ENCODE measurements at regions not wholly inside any gene's neighbourhood (a gene's known extent, or its start where the extent isn't known, plus 50 kb on each side); places are given as distances from the start of the nearest gene placed in this dataset.

DNA sequence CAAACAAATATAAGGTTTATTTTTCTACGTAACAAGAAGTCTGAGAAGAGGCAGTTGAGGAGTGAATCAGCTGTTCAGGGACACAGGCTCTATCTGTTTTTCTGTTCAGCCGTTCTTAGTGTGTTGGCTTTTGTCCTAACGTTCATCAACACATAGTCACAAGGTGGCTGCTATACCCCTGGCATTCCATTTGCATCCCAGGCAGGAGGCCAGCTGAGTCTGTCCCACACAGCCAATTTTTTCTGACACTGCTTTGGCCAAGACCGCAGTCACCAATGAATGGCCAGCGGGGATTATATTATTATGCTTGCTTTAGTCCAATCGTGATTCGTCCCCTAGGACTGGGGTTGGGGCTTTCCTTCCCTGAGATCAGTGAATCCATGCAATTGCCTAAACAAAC, 143.4 kb upstream of the CHST15 start:
- Mint-ChIP-seq H3K27ac (no peak overlapping the region), H3K36me3 (no peaks in the 10 kb centered on the region), H3K9me3 (peaks cover 0 to 3% of the 10 kb centered on the region in 2 donors)
- no peak for DNase-seq (ENCODE audit: low spot score in 2 of 2)
- no peak for ATAC-seq

DNA sequence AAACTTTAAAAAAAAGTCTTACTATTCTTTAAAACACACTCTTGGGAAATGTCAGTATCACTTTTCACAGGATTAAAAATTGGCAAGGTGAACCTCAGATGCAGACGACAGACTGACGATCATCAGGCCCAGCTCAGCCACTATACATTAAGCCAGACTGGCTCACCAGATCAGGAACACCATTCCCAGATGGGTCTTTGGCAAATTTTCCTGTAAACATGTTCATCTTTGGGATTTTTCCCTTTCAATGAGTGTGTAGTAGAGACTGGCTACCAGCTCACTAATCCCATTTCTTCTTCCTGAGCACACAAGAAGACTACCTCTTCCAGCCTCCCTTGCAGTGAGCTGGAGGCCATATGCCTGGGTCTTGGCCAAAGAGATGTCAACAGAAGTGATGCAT, 142.7 kb upstream of the CHST15 start:
- no peak for ATAC-seq
- no peak overlapping the region for H3K27ac Mint-ChIP-seq

DNA sequence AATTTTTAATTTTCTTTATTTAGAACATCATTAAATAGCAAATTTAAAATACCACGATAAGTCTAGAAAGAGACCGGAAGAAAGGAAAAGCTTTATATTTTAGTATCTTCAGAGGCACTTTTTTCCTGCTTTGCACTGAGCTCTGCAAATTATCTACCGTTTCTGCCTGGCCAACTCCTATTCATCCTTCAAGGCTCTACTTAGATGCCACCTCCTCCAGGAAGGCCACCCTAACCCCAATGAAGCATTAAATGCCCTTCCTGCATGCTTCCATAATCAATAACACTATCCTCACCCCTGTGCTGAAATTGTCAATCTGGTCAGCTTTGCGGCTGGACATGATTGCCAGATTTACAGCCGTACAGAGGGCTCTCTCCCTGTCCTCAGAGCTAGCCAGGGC, 141.8 kb upstream of the CHST15 start:
- Mint-ChIP-seq H3K27ac (no peak overlapping the region), H3K9me3 (peaks cover 0 to 3% of the 10 kb centered on the region in 2 donors), H3K36me3 (no peaks in the 10 kb centered on the region)
- DNase-seq (ENCODE audit: low spot score in 2 of 2) (no peak), ATAC-seq (no peak)

More for the DNA sequence above, 142.7 kb upstream of the CHST15 start:
- H3K36me3 Mint-ChIP-seq, result no peaks in the 10 kb centered on the region
- no peak for DNase-seq (ENCODE audit: low spot score in 2 of 2)
- H3K9me3 Mint-ChIP-seq, result peaks cover 0 to 3% of the 10 kb centered on the region in 2 donors

DNA sequence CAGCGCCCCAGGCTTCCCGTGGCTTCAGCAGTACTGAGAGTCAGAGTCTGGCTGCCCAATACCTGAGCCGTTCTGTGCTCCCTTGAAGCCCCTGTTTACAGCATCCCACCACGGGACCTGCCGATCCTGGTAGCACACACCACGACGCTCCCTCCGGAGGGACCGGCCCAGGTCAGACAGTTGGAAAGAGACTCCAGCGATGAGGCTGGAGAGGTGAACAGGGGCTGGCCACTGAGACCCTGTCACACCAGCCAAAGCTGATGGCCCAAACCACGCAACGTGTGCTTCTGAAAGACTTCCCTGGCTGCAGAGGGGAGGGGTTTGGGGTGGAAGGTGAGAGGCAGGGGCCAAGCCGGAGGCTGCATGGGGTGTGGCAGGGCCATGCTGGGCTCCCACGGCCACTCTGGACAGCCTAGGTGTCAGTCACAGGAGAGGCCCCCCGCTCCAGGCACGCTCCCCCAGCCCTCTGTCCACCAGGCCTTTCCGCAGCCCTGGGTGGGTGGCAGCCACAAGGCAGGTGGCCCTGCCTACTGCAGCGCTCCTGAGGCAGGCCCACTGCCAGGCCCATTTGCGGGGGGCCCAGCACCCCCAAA, 140.2 kb upstream of the CHST15 start:
- Mint-ChIP-seq H3K27ac (no peak overlapping the region), H3K9me3 (peaks cover 8 to 11% of the 10 kb centered on the region in 2 donors), H3K36me3 (no peaks in the 10 kb centered on the region)
- DNase-seq (ENCODE audit: low spot score in 2 of 2) (no peak), ATAC-seq (no peak)

DNA sequence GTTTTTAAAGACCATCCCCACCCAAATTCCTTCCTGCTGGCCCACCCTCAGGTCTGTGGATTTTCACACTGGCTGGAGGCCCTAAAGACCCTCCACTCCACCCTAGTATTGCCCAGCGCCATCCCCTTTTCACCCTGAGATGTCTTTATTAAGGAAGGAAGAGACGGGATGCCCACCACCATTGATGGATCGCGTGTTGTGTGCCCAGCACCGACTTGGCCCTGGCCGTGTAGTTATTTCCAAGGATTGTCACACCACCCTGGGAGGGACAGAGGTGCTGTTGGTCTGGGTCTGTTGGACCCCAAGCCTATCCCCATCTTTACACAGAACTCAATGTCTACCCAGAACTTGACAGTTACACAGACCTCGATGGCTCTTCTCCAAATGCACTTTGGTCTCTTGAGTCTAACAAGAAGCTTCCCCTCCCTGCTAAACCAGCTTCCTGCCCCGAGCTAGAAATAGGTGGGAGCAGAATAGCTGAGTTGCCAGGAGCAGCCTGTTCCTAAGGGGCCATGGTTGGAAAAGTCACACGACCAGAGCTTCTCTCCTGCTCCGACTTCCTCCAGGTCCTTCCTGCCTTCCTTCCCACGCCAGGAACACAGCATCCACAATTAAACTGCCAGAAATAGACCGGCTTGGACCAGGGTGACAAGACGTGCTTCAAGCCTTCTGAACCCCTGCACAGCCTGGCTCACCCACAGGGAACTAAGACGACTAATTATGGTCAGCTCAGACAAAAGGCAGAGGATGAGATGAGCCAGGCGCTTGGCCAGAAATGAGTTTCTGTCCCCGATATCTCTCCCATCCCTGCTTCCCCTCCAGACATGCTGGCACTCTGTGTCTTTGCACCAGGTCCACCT, 139.5 kb upstream of the CHST15 start:
- H3K36me3 Mint-ChIP-seq, result no peaks in the 10 kb centered on the region
- peaks cover 8 to 11% of the 10 kb centered on the region in 2 donors for H3K9me3 Mint-ChIP-seq
- ATAC-seq (peak in 1 of 2 donors; percentile 14), DNase-seq (ENCODE audit: low spot score in 2 of 2) (no peak)
- no peak overlapping the region for H3K27ac Mint-ChIP-seq

- H3K9me3 Mint-ChIP-seq, result peaks cover 14 to 25% of the 10 kb centered on the region in 2 donors
- DNase-seq (ENCODE audit: low spot score in 2 of 2), result peak in 1 of 2 donors; percentile 60
Observed at GRCh38 chr10:124231168-124232155, 138.1 kb upstream of the CHST15 start.

GRCh38 chr10:124230635-124231167, 137.3 kb upstream of the CHST15 start:
- Mint-ChIP-seq H3K9me3 (peaks cover 12 to 26% of the 10 kb centered on the region in 2 donors), H3K27ac (peak overlapping the region; percentile 43 to 87), H3K36me3 (no peaks in the 10 kb centered on the region)
- DNase-seq (ENCODE audit: low spot score in 2 of 2) (no peak), ATAC-seq (no peak)

More at GRCh38 chr10:124231168-124232155, 138.1 kb upstream of the CHST15 start:
- no peaks in the 10 kb centered on the region for H3K36me3 Mint-ChIP-seq
- peak; percentile 78 to 85 for ATAC-seq
- peak overlapping the region; percentile 43 to 87 for H3K27ac Mint-ChIP-seq

DNA sequence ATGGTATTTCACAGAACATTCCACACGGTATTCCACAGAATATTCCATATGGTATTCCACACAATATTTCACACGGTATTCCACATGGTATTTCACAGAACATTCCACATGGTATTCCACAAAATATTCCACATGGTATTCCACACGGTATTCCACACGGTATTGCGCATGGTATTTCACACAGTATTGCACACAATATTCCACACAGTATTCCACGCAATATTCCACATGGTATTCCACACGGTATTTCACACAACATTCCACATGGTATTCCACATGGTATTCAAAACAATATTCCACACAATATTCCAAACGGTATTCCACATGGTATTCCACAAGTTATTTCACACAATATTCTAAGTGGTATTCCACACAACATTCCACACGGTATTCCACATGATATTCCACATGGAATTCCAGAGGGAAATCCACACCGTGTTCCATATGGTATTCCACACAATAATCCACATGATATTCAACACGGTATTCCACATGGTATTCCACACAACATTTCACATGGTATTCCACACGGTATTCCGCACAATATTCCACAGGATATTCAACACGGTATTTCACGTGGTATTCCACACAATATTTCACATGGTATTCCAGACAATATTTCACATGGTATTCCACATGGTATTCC, 136.7 kb upstream of the CHST15 start:
- peak overlapping the region; percentile 48 to 87 for H3K27ac Mint-ChIP-seq
- peaks cover 12 to 26% of the 10 kb centered on the region in 2 donors for H3K9me3 Mint-ChIP-seq

DNA sequence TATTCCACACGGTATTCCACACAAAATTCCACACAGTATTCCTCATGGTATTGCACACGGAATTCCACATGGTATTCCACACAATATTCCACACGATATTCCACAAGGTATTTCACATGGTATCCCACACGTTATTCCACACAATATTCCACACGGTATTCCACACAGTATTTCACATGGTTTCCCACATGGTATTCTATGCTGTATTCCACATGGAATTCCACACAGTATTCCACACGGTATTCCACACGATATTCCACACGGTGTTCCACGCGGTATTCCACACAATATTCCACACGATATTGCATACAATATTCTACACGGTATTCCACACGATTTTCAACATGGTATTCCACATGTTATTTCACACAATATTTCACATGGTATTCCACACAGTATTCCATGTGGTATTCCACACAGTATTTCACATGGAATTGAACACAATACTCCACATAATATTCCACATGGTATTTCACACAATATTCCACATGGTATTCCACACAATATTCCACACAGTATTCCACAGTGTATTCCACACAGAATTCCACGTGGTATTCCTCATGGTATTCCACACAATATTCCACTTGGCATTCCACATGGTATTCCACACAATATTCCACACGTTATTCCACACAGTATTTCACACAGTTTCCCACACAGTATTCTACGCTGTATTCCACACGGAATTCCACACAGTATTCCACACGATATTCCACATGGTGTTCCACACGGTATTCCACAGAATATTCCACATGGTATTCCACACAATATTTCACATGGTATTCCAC, 136.0 kb upstream of the CHST15 start:
- Mint-ChIP-seq H3K27ac (peak overlapping the region; percentile 48 to 63), H3K36me3 (no peaks in the 10 kb centered on the region), H3K9me3 (peaks cover 12 to 26% of the 10 kb centered on the region in 2 donors)
- ATAC-seq (no peak), DNase-seq (ENCODE audit: low spot score in 2 of 2) (no peak)

More for the DNA sequence above, 136.7 kb upstream of the CHST15 start:
- no peaks in the 10 kb centered on the region for H3K36me3 Mint-ChIP-seq
- DNase-seq (ENCODE audit: low spot score in 2 of 2) (no peak), ATAC-seq (no peak)

GRCh38 chr10:124228471-124228870, 135.1 kb upstream of the CHST15 start:
- ATAC-seq (no peak), DNase-seq (ENCODE audit: low spot score in 2 of 2) (no peak)
- no peaks in the 10 kb centered on the region for H3K36me3 Mint-ChIP-seq
- H3K9me3 Mint-ChIP-seq, result peaks cover 12 to 26% of the 10 kb centered on the region in 2 donors
- no peak overlapping the region for H3K27ac Mint-ChIP-seq

GRCh38 chr10:124227988-124228387, 134.6 kb upstream of the CHST15 start:
- DNase-seq (ENCODE audit: low spot score in 2 of 2), result no peak
- Mint-ChIP-seq H3K27ac (peak overlapping the region in 1 of 2 donors; percentile 86), H3K36me3 (no peaks in the 10 kb centered on the region), H3K9me3 (peaks cover 12 to 26% of the 10 kb centered on the region in 2 donors)
- ATAC-seq, result no peak

DNA sequence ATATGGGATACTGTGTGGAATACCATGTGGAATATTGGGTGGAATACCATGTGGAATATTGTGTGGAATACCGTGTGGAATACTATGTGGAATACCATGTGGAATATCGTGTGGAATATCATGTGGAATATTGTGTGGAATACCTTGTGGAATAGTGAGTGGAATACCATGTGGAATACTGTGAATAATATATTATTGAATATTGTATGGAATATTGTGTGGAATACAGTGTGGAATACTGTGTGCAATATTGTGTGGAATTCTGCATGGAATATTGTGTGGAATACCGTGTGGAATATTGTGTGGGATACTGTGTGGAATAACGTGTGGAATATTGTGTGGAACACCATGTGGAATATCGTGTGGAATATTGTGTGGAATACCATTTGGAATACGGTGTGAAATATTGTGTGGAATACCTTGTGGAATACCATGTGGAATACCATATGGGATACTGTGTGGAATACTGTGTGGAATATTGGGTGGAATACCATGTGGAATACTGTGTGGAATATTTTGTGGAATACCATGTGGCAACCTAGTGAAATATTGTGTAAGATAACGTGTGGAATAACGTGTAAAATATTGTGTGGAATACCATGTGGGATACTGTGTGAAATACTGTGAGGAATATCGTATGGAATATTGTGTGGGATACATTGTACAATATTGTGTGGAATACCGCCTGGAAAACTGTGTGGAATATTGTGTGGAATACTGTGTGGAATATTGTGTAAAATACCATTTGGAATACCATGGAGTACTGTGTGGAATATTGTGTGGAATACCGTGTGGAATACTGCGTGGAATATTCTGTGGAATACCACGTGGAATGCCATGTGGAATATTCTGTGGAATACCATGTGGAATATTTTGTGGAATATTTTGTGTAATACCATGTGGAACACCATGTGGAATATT, 133.9 kb upstream of the CHST15 start:
- peaks cover 12 to 26% of the 10 kb centered on the region in 2 donors for H3K9me3 Mint-ChIP-seq
- ATAC-seq (no peak), DNase-seq (ENCODE audit: low spot score in 2 of 2) (no peak)
- no peaks in the 10 kb centered on the region for H3K36me3 Mint-ChIP-seq
- peak overlapping the region in 1 of 2 donors; percentile 86 for H3K27ac Mint-ChIP-seq

DNA sequence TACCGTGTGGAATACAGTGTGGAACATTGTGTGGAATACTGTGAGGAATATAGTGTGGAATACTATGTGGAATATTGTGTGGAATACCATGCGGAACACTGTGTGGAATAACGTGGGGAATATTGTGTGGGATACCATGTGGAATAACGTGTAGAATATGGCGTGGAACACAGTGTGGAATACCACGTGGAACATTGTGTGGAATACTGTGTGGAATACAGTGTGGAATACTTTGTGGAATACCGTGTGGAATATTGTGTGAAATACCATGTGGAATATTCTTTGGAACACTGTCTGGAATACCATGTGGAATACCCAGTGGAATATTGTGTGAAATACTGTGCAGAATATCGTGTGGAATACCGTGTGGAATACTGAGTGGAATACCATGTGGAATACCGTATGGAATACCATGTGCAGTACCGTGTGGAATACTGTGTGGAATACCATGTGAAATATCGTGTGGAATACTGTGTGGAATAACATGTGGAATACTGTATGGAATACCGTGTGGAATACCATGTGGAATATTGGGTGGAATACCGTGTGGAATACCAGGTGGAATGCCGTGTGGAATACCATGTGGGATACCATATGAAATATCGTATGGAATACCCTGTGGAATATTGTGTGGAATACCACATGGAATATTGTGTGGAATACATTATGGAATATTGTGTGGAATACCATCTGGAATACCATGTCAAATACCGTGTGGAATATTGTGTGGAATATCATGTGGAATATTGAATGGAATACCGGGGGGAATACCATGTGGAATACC, 133.1 kb upstream of the CHST15 start:
- Mint-ChIP-seq H3K36me3 (no peaks in the 10 kb centered on the region), H3K27ac (peak overlapping the region; percentile 11 to 86), H3K9me3 (peaks cover 12 to 26% of the 10 kb centered on the region in 2 donors)
- no peak for DNase-seq (ENCODE audit: low spot score in 2 of 2)
- no peak for ATAC-seq
